ENCODE measurements at regions not wholly inside any gene's neighbourhood (a gene's known extent, or its start where the extent isn't known, plus 50 kb on each side); places are given as distances from the start of the nearest gene placed in this dataset.

DNA sequence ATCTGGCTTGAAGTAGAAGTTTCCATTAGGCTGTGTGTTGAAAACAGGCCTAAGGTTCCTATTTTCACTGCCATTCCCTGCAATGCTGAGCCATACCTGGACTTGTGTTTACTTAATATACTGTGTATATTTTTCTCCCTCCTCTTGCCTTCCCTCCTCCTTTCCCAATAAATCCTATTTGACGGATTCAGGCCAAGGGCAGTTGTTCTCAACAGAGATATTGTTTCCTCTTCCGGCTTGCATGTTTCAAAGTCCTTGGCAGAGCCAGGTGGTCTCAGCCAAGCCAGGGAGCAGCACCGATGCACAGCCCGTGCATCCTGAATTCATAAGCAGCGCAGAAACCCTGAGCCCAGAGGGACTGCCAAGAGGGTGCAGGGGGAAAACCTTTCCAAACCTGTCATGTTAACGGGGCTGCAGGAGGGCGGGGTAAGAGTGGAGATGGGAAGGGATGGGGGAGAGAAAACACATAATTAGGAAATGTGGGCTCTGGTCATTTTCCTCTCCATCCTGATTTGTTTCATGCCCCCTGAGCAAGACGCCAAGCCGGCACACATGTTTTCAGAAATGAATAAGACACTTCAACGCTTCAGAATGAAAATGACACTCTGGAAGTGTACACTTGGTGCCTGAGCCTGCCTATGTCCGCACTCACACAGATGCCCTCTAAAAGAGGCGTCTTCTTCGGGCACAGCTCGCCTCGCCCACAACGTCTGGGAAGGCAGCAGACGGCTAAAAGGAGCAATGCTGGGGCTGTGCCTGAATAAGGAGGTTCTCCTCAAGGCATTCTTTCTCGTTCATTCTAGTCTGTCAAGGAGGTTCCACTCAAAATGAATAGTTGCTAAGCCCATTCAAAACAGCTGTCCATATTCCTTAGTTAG, 149.3 kb upstream of the UBL3 start:
- no peak for DNase-seq (ENCODE audit: low spot score)

GRCh38 chr13:29996316-29996715, 145.9 kb upstream of the UBL3 start:
- DNase-seq (ENCODE audit: low spot score), result no peak

DNA sequence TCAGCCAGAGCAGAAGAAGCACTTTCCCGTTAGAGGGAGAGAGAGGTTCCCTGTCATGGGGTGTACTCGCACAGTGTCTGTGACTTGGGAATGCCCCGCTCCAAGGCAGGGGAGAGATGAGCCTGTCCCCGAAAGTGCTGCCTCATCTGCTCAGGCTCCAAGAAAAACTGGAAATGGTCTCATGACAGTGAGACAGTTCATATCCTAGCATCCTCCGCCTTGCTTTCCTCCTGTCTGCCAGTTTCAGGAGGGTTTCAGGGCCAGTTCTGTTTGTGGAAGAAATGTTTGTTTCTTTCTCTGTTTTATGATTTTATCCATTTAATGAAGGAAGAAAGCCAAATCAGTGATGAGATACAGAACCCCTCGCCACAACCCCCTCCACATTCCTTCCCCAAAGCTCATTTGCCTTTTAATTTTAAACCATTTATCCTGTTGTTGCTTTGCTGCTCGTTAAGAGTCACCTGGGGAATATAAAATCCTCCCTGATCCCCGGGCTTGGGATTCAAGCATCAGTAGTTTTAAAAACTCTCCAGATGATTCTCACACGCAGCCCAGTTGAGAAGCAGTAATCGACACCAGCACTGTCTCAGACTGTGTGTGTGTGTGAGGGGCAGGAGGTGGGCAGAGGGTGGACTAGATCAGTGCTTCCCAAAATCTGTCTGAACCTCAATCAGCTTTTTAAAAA, 144.6 kb upstream of the UBL3 start:
- peak; percentile 31 for DNase-seq (ENCODE audit: low spot score)

DNA sequence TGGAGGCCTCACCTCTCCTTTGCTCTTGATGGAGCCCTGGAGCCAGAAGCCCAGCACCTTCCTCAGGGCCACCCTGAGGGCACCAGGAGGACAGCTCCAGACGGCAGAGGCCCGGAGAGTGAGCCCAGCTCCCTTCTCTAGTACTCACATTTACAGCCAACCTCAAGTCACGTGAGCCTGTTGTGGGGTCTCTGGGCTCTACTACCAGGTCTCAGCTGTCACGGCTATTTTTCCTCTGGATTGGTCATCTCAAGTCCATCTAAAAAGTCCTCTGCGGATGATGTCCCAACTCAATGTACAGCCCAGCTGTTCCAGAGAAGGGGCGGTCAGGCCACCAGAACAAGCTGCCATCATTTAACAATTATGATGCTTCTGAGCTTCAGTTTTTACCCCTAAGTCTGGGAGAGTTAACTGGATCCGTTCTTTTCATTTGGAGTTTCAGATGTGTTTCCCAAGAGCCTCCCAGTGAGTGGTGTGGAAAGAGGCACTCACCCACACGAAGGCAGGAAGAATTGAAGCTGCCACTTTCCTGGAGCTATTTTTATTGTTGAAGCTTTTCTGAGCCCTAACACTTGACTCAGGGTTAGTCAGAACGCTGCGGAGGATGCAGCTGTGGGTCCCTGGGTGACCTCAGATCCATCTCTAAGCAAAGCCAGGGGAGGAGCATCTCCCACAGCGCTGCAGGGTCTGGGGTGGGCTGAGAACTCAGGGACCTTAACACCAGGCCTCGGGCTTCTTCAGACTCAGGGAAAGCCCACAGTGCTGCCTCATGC, 143.5 kb upstream of the UBL3 start:
- peak; percentile 79 for DNase-seq (ENCODE audit: low spot score)

GRCh38 chr13:29993196-29993595, 142.8 kb upstream of the UBL3 start:
- DNase-seq (ENCODE audit: low spot score), result no peak

DNA sequence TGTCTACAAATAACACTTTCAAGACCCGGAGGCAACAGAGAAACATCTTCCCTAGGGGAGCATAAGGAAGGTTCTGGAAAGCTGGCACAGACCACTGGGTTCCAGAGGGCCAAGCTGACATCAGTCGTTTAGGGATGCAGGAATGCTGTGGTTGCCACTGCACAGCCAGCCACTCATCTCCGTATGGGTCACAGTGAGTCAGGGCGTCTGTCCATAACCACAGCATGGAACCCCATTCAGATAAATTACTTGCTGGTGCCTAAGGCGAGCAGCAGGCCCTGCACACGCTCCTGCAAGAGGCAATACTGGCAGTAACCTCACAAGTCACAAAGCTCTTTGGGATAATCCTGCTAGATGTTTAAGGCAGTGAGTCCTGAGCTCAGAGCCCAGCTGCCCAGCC, 140.9 kb upstream of the UBL3 start:
- DNase-seq (ENCODE audit: low spot score), result peak; percentile 96

GRCh38 chr13:29987340-29987739, 136.9 kb upstream of the UBL3 start:
- no peak for DNase-seq (ENCODE audit: low spot score)

GRCh38 chr13:29980339-29980738, 129.9 kb upstream of the UBL3 start:
- DNase-seq (ENCODE audit: low spot score), result no peak

DNA sequence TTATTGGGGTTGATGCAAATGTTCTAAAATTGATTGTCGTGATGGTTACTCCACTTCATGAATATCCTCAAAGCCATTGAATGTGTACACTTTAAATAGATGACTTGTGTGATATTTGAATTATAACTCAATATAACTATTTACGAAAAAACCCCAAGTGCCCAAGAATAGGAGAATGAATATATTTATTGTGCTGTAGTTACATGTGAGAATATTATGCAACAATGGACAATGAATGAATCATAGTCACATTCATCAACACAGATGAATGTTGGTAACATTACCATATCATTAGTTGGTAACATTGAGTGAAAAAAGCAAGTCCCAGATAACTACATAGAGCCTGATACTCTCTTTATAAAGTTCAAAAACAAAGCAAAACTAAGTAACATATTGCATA, 127.8 kb upstream of the UBL3 start:
- DNase-seq (ENCODE audit: low spot score), result no peak

- DNase-seq (ENCODE audit: low spot score), result no peak
Observed at GRCh38 chr13:29977476-29978120, 127.2 kb upstream of the UBL3 start.

DNA sequence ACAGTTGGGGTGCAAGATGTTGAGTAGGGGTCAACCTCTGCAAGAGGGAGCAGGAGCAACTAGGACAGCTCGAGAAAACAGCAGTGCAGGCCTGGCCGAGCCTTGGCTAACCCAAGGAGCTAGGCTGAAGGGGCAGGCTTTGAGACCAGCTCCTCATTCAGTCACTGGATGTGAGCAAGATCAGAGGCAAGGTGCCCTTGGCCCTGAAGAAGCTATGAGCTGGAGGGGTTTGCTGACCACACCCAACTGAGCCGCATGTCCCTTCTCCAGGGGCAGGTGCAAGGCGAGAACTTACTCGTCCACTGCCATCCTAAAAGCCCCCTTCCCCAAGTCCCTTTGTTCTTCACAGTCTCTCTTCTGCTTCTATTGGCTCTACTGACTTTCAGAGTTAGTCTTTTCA, 126.1 kb upstream of the UBL3 start:
- no peak for DNase-seq (ENCODE audit: low spot score)

- no peak for DNase-seq (ENCODE audit: low spot score)
Observed at GRCh38 chr13:29975283-29975682, 124.9 kb upstream of the UBL3 start.

GRCh38 chr13:29969286-29969685, 118.9 kb upstream of the UBL3 start:
- peak; percentile 90 for DNase-seq (ENCODE audit: low spot score)

DNA sequence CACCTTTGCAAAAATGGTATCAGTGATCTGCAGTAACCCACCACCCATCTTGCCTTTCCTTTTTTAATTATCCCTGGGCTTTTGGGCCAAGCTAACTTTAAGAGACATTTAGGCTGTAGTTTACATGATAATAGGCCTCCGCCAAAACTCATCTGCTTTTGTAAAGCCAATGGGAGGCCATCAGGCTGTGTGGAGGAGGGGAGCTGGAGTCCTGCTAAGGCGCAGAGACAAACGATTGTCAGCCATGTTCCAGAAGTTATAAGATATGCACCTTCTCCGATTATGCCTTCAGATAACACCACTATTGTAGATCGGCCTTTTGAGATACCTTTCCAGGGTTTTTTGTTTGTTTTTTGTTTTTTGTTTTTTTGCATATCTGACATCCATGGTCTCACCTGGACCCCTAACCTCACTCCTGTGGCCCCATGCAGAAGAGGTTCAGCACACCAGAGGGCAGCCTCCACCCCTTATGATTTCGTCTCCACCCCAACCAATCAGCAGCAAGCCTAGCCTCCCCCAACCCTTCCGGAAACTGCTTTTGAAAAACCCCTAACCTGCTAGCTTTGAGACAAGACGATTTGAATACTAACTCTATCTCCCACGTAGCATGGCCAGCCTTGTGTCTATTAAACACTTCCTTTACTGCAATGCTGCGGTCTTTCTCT, 113.9 kb upstream of the UBL3 start:
- no peak for DNase-seq (ENCODE audit: low spot score)

GRCh38 chr13:29963089-29963488, 112.7 kb upstream of the UBL3 start:
- DNase-seq (ENCODE audit: low spot score), result no peak

DNA sequence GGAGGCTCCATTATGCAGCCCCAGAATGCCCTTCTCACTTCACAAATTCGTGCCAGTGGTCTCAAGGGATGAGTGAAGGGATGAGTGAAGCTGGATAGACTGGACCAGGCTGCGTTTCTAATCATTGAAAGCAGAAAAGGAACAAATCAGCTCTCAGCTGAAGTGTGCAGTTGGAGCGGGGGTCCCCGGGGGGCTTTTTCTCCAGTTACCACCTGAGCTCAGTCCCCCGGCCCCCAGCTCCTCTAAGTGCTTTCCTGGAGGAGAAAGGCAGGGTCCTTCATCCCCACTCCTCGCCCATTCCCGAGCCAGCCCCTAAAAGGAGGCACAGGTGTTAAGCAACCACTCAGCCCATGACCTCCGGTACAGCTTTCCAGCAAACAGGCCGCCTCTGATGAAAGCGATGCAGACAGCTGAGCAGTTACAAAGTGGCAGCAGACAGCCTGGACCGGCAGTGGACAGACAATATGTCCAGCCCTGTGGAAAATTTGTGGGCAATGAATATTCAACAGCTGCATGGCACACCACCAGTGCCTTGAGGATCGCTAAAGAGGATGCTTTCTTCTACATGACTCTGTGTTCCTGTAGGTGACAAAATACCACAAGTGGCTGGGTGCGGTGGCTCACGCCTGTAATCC, 110.7 kb upstream of the UBL3 start:
- no peak for DNase-seq (ENCODE audit: low spot score)

- no peak for DNase-seq (ENCODE audit: low spot score)
Observed at GRCh38 chr13:29959603-29960002, 109.2 kb upstream of the UBL3 start.

DNA sequence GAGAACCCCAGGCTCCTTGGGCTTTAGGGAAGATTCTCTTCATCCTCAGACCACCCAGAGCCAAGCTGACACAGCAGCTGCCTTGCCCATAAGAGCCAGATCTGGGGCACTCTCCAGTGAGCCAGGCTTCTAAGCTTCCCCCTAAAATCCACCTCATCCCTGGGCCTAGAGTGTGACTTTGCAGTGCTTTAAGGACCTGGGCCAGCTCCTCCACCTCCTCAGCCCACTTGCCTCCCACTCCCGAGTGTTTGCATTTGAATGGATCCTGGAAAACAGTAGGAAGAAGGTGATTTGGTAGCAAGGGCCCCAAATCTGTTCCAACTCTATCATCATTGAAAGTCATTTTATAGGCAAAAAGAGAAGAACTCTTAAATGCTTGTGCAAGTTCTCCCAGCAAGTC, 108.7 kb upstream of the UBL3 start:
- DNase-seq (ENCODE audit: low spot score), result no peak

GRCh38 chr13:29958476-29958875, 108.1 kb upstream of the UBL3 start:
- no peak for DNase-seq (ENCODE audit: low spot score)

- no peak for DNase-seq (ENCODE audit: low spot score)
Observed at GRCh38 chr13:29957320-29957719, 106.9 kb upstream of the UBL3 start.

DNA sequence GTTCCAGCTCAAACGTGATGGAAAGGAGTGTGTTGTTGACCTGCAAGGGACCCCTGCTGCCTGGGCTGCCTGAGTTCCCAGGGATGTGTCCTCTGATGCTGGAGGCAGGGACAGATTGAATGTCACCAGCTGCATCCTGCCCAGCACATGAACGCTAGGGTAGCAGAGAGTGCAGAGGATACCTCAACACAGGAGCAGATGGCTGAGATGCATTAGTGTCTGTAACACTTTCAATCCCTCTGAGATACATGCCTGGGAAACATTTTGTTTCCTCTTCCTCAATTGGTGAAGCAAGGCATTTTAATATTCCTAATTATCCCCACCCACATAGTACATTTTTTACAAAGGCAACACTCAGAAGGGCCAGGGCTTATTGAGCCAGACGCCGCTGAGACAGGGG, 106.4 kb upstream of the UBL3 start:
- DNase-seq (ENCODE audit: low spot score), result no peak

Measured in AG08395 (cell line).